Skeletal muscle cell (primary cell): ENCODE measurements at regions not wholly inside any gene's neighbourhood (a gene's known extent, or its start where the extent isn't known, plus 50 kb on each side); places are given as distances from the start of the nearest gene placed in this dataset.

Experiments used
- DNase-seq: peaks from one replicate; pipeline ENCODE4 v3.0.0-alpha.2; 2010; ENCODE audit warnings: low read depth
- H3K4me3 ChIP-seq: 2 replicates; pipeline ENCODE4 v1.5.1; 2011; ENCODE audit warnings: low read depth, mild to moderate bottlenecking, control low read depth, low read length, moderate library complexity

- no peak overlapping the region for H3K4me3 ChIP-seq
- no peak for DNase-seq
Observed at GRCh38 chr10:128275388-128276177, 149.4 kb upstream of the MKI67 start.

- H3K4me3 ChIP-seq: no peak overlapping the region
- DNase-seq: no peak
Observed at GRCh38 chr10:128277267-128277840, 151.1 kb upstream of the MKI67 start.

GRCh38 chr10:128278362-128278761, 152.1 kb upstream of the MKI67 start:
- no peak overlapping the region for H3K4me3 ChIP-seq

GRCh38 chr10:128280271-128280670, 154.0 kb upstream of the MKI67 start:
- no peak overlapping the region for H3K4me3 ChIP-seq
- no peak for DNase-seq

More at GRCh38 chr10:128278362-128278761, 152.1 kb upstream of the MKI67 start:
- no peak for DNase-seq

GRCh38 chr10:128281343-128281742, 155.1 kb upstream of the MKI67 start:
- no peak for DNase-seq
- no peak overlapping the region for H3K4me3 ChIP-seq

- H3K4me3 ChIP-seq: no peak overlapping the region
- DNase-seq: no peak
Observed at GRCh38 chr10:128281861-128282260, 155.6 kb upstream of the MKI67 start.

GRCh38 chr10:128286141-128286761, 160.0 kb upstream of the MKI67 start:
- no peak for DNase-seq
- H3K4me3 ChIP-seq: no peak overlapping the region

GRCh38 chr10:128286762-128287500, 160.7 kb upstream of the MKI67 start:
- no peak overlapping the region for H3K4me3 ChIP-seq
- DNase-seq: no peak

GRCh38 chr10:128287921-128288320, 161.7 kb upstream of the MKI67 start:
- H3K4me3 ChIP-seq: no peak overlapping the region
- DNase-seq: no peak

GRCh38 chr10:128289621-128290020, 163.4 kb upstream of the MKI67 start:
- no peak overlapping the region for H3K4me3 ChIP-seq
- DNase-seq: no peak

GRCh38 chr10:128295003-128295402, 168.8 kb upstream of the MKI67 start:
- DNase-seq: no peak
- H3K4me3 ChIP-seq: no peak overlapping the region

GRCh38 chr10:128296253-128297007, 170.2 kb upstream of the MKI67 start:
- no peak overlapping the region for H3K4me3 ChIP-seq
- no peak for DNase-seq

- no peak for DNase-seq
- H3K4me3 ChIP-seq: no peak overlapping the region
Observed at GRCh38 chr10:128297709-128298378, 171.6 kb upstream of the MKI67 start.

- no peak overlapping the region for H3K4me3 ChIP-seq
- DNase-seq: no peak
Observed at GRCh38 chr10:128298587-128298986, 172.4 kb upstream of the MKI67 start.

GRCh38 chr10:128300290-128300824, 174.1 kb upstream of the MKI67 start:
- H3K4me3 ChIP-seq: no peak overlapping the region
- no peak for DNase-seq

- H3K4me3 ChIP-seq: no peak overlapping the region
- no peak for DNase-seq
Observed at GRCh38 chr10:128301051-128301450, 174.8 kb upstream of the MKI67 start.

- no peak for DNase-seq
- H3K4me3 ChIP-seq: no peak overlapping the region
Observed at GRCh38 chr10:128302808-128303207, 176.6 kb upstream of the MKI67 start.

GRCh38 chr10:128304271-128304670, 178.0 kb upstream of the MKI67 start:
- no peak for DNase-seq

More at GRCh38 chr10:128304271-128304670, 178.0 kb upstream of the MKI67 start:
- no peak overlapping the region for H3K4me3 ChIP-seq
